Glutamatergic neuron (in vitro differentiated cells): ENCODE measurements at regions not wholly inside any gene's neighbourhood (a gene's known extent, or its start where the extent isn't known, plus 50 kb on each side); places are given as distances from the start of the nearest gene placed in this dataset.

ENCODE experiments used
- DNase-seq: peaks from one replicate; pipeline ENCODE4 v3.0.0; 2022
- H3K27ac Mint-ChIP-seq: one replicate; pipeline ENCODE4 v1.8.0; 2020; ENCODE audit warnings: mild to moderate bottlenecking, mixed read lengths, inconsistent platforms; ENCODE audit not compliant: unreplicated experiment
- H3K27me3 Mint-ChIP-seq: one replicate; pipeline ENCODE4 v1.8.0; 2020; ENCODE audit warnings: mild to moderate bottlenecking, moderate library complexity, mixed read lengths, inconsistent platforms; ENCODE audit not compliant: unreplicated experiment
- H3K36me3 Mint-ChIP-seq: one replicate; pipeline ENCODE4 v1.8.0; 2020; ENCODE audit warnings: mild to moderate bottlenecking, mixed read lengths, inconsistent platforms; ENCODE audit not compliant: unreplicated experiment
- H3K4me1 Mint-ChIP-seq: one replicate; pipeline ENCODE4 v1.8.0; 2020; ENCODE audit warnings: mild to moderate bottlenecking, low read depth, mixed read lengths, inconsistent platforms; ENCODE audit not compliant: unreplicated experiment
- H3K4me3 Mint-ChIP-seq: one replicate; pipeline ENCODE4 v1.8.0; 2020; ENCODE audit warnings: mild to moderate bottlenecking, mixed read lengths, inconsistent platforms; ENCODE audit not compliant: unreplicated experiment
- H3K9me3 Mint-ChIP-seq: one replicate; pipeline ENCODE4 v1.8.0; 2020; ENCODE audit warnings: mild to moderate bottlenecking, moderate library complexity, mixed read lengths, inconsistent platforms; ENCODE audit not compliant: unreplicated experiment
- TF ChIP-seq, protein P1 (sequence below): fragments of 200-600 bp; sonication (generic); IDR thresholded peaks from one replicate; pipeline ENCODE4 v1.5.0; 2021; ENCODE audit not compliant: partially characterized antibody, unreplicated experiment

- H3K36me3 Mint-ChIP-seq: peaks cover 4% of the 10 kb centered on the region
- no peaks in the 10 kb centered on the region for H3K4me1 Mint-ChIP-seq
- no peak overlapping the region for H3K4me3 Mint-ChIP-seq
- no peak overlapping the region for H3K27ac Mint-ChIP-seq
- peaks cover 2% of the 10 kb centered on the region for H3K9me3 Mint-ChIP-seq
- DNase-seq: no peak
- TF ChIP-seq, protein P1, sequence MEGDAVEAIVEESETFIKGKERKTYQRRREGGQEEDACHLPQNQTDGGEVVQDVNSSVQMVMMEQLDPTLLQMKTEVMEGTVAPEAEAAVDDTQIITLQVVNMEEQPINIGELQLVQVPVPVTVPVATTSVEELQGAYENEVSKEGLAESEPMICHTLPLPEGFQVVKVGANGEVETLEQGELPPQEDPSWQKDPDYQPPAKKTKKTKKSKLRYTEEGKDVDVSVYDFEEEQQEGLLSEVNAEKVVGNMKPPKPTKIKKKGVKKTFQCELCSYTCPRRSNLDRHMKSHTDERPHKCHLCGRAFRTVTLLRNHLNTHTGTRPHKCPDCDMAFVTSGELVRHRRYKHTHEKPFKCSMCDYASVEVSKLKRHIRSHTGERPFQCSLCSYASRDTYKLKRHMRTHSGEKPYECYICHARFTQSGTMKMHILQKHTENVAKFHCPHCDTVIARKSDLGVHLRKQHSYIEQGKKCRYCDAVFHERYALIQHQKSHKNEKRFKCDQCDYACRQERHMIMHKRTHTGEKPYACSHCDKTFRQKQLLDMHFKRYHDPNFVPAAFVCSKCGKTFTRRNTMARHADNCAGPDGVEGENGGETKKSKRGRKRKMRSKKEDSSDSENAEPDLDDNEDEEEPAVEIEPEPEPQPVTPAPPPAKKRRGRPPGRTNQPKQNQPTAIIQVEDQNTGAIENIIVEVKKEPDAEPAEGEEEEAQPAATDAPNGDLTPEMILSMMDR: no peak
- peaks cover 2% of the 10 kb centered on the region for H3K27me3 Mint-ChIP-seq
Observed at GRCh38 chr10:3366735-3367405, 194.3 kb upstream of the PITRM1 start.

DNA sequence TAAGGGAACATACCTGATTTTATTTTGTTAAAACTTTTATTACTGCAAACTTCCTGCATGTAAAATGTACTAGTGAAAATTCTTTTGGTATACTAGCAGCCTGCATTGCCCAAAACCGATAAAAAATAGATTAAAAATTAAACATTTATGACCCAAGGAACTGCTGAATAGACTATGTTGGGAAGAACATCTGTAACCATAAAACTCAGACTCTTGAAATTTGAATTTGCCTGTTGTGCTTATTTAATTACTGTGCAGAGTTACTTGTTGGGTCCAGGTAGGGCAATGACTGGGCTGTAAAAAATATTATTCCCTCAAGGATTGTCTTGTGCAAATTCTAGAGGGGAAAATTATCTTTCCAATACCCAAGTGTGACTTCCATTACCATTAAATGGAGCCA lies 193.5 kb upstream of the PITRM1 start:
- no peak overlapping the region for H3K27ac Mint-ChIP-seq
- no peak for DNase-seq
- H3K9me3 Mint-ChIP-seq: peaks cover 2% of the 10 kb centered on the region
- H3K36me3 Mint-ChIP-seq: peaks cover 8% of the 10 kb centered on the region
- H3K27me3 Mint-ChIP-seq: peaks cover 2% of the 10 kb centered on the region
- no peaks in the 10 kb centered on the region for H3K4me1 Mint-ChIP-seq
- TF ChIP-seq, protein P1: no peak
- no peak overlapping the region for H3K4me3 Mint-ChIP-seq

- TF ChIP-seq, protein P1: no peak
- Mint-ChIP-seq H3K9me3 (peaks cover 2% of the 10 kb centered on the region), H3K27me3 (peaks cover 2% of the 10 kb centered on the region), H3K27ac (no peak overlapping the region), H3K36me3 (peaks cover 12% of the 10 kb centered on the region), H3K4me1 (no peaks in the 10 kb centered on the region), H3K4me3 (no peak overlapping the region)
- no peak for DNase-seq
Observed at GRCh38 chr10:3365630-3366029, 193.0 kb upstream of the PITRM1 start.

GRCh38 chr10:3364768-3365480 lies 192.3 kb upstream of the PITRM1 start:
- Mint-ChIP-seq H3K4me3 (no peak overlapping the region), H3K9me3 (peaks cover 2% of the 10 kb centered on the region), H3K4me1 (no peaks in the 10 kb centered on the region), H3K27me3 (peaks cover 2% of the 10 kb centered on the region), H3K27ac (no peak overlapping the region), H3K36me3 (peaks cover 13% of the 10 kb centered on the region)
- no peak for DNase-seq
- TF ChIP-seq, protein P1: no peak
